ENCODE measurements at regions not wholly inside any gene's neighbourhood (a gene's known extent, or its start where the extent isn't known, plus 50 kb on each side); places are given as distances from the start of the nearest gene placed in this dataset.

GRCh38 chrX:20542072-20542471 is 275.4 kb upstream of the RPS6KA3 start:
- H3K9ac ChIP-seq = no peak overlapping the region
- no peak overlapping the region for H3K4me2 ChIP-seq
- DNase-seq = no peak
- H3K79me2 ChIP-seq (ENCODE audit: insufficient read depth) = no peaks in the 10 kb centered on the region
- H4K20me1 ChIP-seq (ENCODE audit: insufficient read depth) = no peaks in the 10 kb centered on the region
- H3K4me1 ChIP-seq (ENCODE audit: control insufficient read depth in 1 of 2, insufficient read depth in 2 of 2, low read depth in 1 of 2, low read length in 1 of 2) = no peaks in the 10 kb centered on the region
- H3K27ac ChIP-seq (ENCODE audit: low read depth in 2 of 2, low read length in 1 of 2) = no peak overlapping the region
- no peaks in the 10 kb centered on the region for H3K27me3 ChIP-seq (ENCODE audit: insufficient read depth)
- H3K4me3 ChIP-seq (ENCODE audit: low read depth in 2 of 2, low read length in 1 of 2) = no peak overlapping the region
- WGBS (ENCODE audit: low lambda C conversion rate) = 0% methylated on average over 1 of the region's 1 CpG
- H3K9me3 ChIP-seq = no peaks in the 10 kb centered on the region
- no peak overlapping the region for H2AFZ ChIP-seq (ENCODE audit: low read depth)
- CTCF ChIA-PET = no interaction called here
- no peaks in the 10 kb centered on the region for H3K36me3 ChIP-seq (replicated peaks in 1 of 2; ENCODE audit: control insufficient read depth in 1 of 2, insufficient read depth in 2 of 2, low read length in 1 of 2)
- H3K9me2 ChIP-seq = no peaks in the 10 kb centered on the region
- POLR2A ChIA-PET = no interaction called here
- TF ChIP-seq USF1 (IDR thresholded peaks at IDR 0.05; ENCODE audit: borderline replicate concordance, low read depth) = no peak
- H3F3A ChIP-seq (replicated peaks; ENCODE audit: insufficient read depth) = no peaks in the 10 kb centered on the region

GRCh38 chrX:20538974-20539373 is 272.3 kb upstream of the RPS6KA3 start:
- Histone ChIP-seq H2AFZ (ENCODE audit: low read depth) (no peak overlapping the region), H3K27me3 (ENCODE audit: insufficient read depth) (no peaks in the 10 kb centered on the region), H3K4me3 (ENCODE audit: low read depth in 2 of 2, low read length in 1 of 2) (no peak overlapping the region), H4K20me1 (ENCODE audit: insufficient read depth) (no peaks in the 10 kb centered on the region), H3K4me1 (ENCODE audit: control insufficient read depth in 1 of 2, insufficient read depth in 2 of 2, low read depth in 1 of 2, low read length in 1 of 2) (no peaks in the 10 kb centered on the region), H3K79me2 (ENCODE audit: insufficient read depth) (no peaks in the 10 kb centered on the region), H3K9me3 (no peaks in the 10 kb centered on the region), H3K9me2 (no peaks in the 10 kb centered on the region), H3F3A (replicated peaks; ENCODE audit: insufficient read depth) (no peaks in the 10 kb centered on the region), H3K27ac (ENCODE audit: low read depth in 2 of 2, low read length in 1 of 2) (no peak overlapping the region), H3K36me3 (replicated peaks in 1 of 2; ENCODE audit: control insufficient read depth in 1 of 2, insufficient read depth in 2 of 2, low read length in 1 of 2) (no peaks in the 10 kb centered on the region), H3K9ac (no peak overlapping the region), H3K4me2 (no peak overlapping the region)
- ChIA-PET POLR2A (no interaction called here), CTCF (interaction anchor here (0.5 kb wide), 1 partner anchor 203 kb away, joined by 3 read pairs; no protein-coding TSS in a partner anchor)
- WGBS (ENCODE audit: low lambda C conversion rate) = 50% methylated on average over 1 of the region's 1 CpG
- no peak for TF ChIP-seq TEAD4 (IDR thresholded peaks at IDR 0.05; ENCODE audit: borderline replicate concordance, insufficient read depth)
- no peak for TF ChIP-seq TAF1 (IDR thresholded peaks at IDR 0.05; ENCODE audit: borderline replicate concordance, low read depth, low read length)
- TF ChIP-seq USF2 (IDR thresholded peaks at IDR 0.05; ENCODE audit: borderline replicate concordance, low read depth, low read length) = no peak
- no peak for TF ChIP-seq JUND (IDR thresholded peaks at IDR 0.05)
- no peak for TF ChIP-seq SIN3A (IDR thresholded peaks at IDR 0.05; ENCODE audit: borderline replicate concordance, low read depth, low read length)
- no peak for TF ChIP-seq PBX3 (IDR thresholded peaks at IDR 0.05)
- TF ChIP-seq FOSL2 (IDR thresholded peaks at IDR 0.05; ENCODE audit: borderline replicate concordance, low read depth) = no peak
- TF ChIP-seq RFX5 (IDR thresholded peaks at IDR 0.05; ENCODE audit: low read length) = no peak
- TF ChIP-seq EP300 (IDR thresholded peaks at IDR 0.05; ENCODE audit: borderline replicate concordance in 1 of 2, low read depth in 1 of 2, low read length in 1 of 2) = no peak
- no peak for TF ChIP-seq NFIC (IDR thresholded peaks at IDR 0.05; ENCODE audit: borderline replicate concordance)
- TF ChIP-seq GATA2 (CRISPR knock-in tag; IDR thresholded peaks at IDR 0.05) = no peak
- no peak for TF ChIP-seq FOXM1 (IDR thresholded peaks at IDR 0.05; ENCODE audit: low read depth)
- no peak for DNase-seq
